Keratinocyte (primary cell): ENCODE measurements at regions not wholly inside any gene's neighbourhood (a gene's known extent, or its start where the extent isn't known, plus 50 kb on each side); places are given as distances from the start of the nearest gene placed in this dataset.

Source experiments
- DNase-seq: peaks from one replicate; pipeline ENCODE4 v3.0.0-alpha.2; 2011; ENCODE audit warnings: low read depth, missing footprints, low spot score
- FAIRE-seq: peaks from 2 replicates; lab custom pipeline; 2011; peaks lifted over from hg19 to GRCh38; lab: Jason Lieb, UNC
- H2AFZ ChIP-seq: 2 replicates; pipeline ENCODE4 v1.6.0; 2012; ENCODE audit warnings: low read length, control low read depth, inconsistent platforms; ENCODE audit not compliant: control insufficient read depth
- H3K27ac ChIP-seq: 2 replicates; pipeline ENCODE4 v1.5.1; 2011; ENCODE audit warnings: low read length; ENCODE audit not compliant: control insufficient read depth, insufficient read depth
- H3K27me3 ChIP-seq: 3 replicates; pipeline ENCODE4 v1.6.0; 2011; ENCODE audit warnings: low read length; ENCODE audit not compliant: control insufficient read depth, insufficient read depth; ENCODE audit errors: extremely low read depth
- H3K36me3 ChIP-seq, 2 experiments: 2 replicates in 1 of 2; 3 replicates in 1 of 2; pipeline ENCODE4 v1.5.1; 2011; ENCODE audit warnings: low read length in 2 of 2, mild to moderate bottlenecking in 1 of 2; ENCODE audit not compliant: control insufficient read depth in 2 of 2, insufficient read depth in 2 of 2; ENCODE audit errors: extremely low read depth in 1 of 2
- H3K4me1 ChIP-seq: 3 replicates; pipeline ENCODE4 v1.5.1; 2011; ENCODE audit warnings: low read length; ENCODE audit not compliant: control insufficient read depth, insufficient read depth; ENCODE audit errors: extremely low read depth
- H3K4me2 ChIP-seq: 3 replicates; pipeline ENCODE4 v1.6.0; 2011; ENCODE audit warnings: low read depth, low read length; ENCODE audit not compliant: control insufficient read depth, insufficient read depth; ENCODE audit errors: extremely low read depth
- H3K4me3 ChIP-seq, 3 experiments: fragments of 200-600 bp in 1 of 3; sonication (generic) in 1 of 3; 2 replicates in 2 of 3; 3 replicates in 1 of 3; pipeline ENCODE4 v1.5.1; 2011 to 2016; ENCODE audit warnings: low read length in 3 of 3, mild to moderate bottlenecking in 3 of 3, control low read depth in 2 of 3, inconsistent platforms in 1 of 3, low read depth in 1 of 3, mixed read lengths in 1 of 3, mixed run types in 1 of 3, moderate library complexity in 1 of 3; ENCODE audit not compliant: control insufficient read depth in 2 of 3, insufficient read depth in 2 of 3; ENCODE audit errors: extremely low read depth in 1 of 3
- H3K79me2 ChIP-seq: 2 replicates; pipeline ENCODE4 v1.6.0; 2012; ENCODE audit warnings: low read length; ENCODE audit not compliant: control insufficient read depth, insufficient read depth
- H3K9ac ChIP-seq: 3 replicates; pipeline ENCODE4 v1.6.0; 2011; ENCODE audit warnings: low read length; ENCODE audit not compliant: control insufficient read depth, insufficient read depth; ENCODE audit errors: extremely low read depth
- H3K9me1 ChIP-seq: 3 replicates; pipeline ENCODE4 v1.6.0; 2011; ENCODE audit warnings: low read length; ENCODE audit not compliant: control insufficient read depth, insufficient read depth; ENCODE audit errors: extremely low read depth
- H3K9me3 ChIP-seq: 2 replicates; pipeline ENCODE4 v1.5.1; 2012; ENCODE audit warnings: low read depth, low read length; ENCODE audit not compliant: control insufficient read depth
- H4K20me1 ChIP-seq: 3 replicates; pipeline ENCODE4 v1.6.0; 2011; ENCODE audit warnings: low read length; ENCODE audit not compliant: control insufficient read depth, insufficient read depth; ENCODE audit errors: extremely low read depth
- EZH2 ChIP-seq: IDR thresholded peaks from one replicate; pipeline ENCODE4 v1.6.1; 2012; ENCODE audit warnings: inconsistent platforms, mild to moderate bottlenecking, low read length, moderate library complexity
- dilution Hi-C: fragments of 300-500 bp; cut with MboI; formaldehyde crosslinking; loops from one replicate; pipeline ENCODE4 v1.7.0; 2020; ENCODE audit warnings: low sequenced_read_pairs; ENCODE audit not compliant: extremely low pct_ligation_motif_present
- TF ChIP-seq, protein P1 (sequence below), 3 experiments: IDR thresholded peaks in 1 of 3; conservative IDR thresholded peaks in 1 of 3; optimal IDR thresholded peaks in 1 of 3; 2 replicates in 2 of 3; 3 replicates in 1 of 3; pipeline versions ENCODE3 to v1.5.1; 2011; ENCODE audit warnings: low read length in 3 of 3, mild to moderate bottlenecking in 3 of 3, moderate library complexity in 2 of 3, control low read depth in 1 of 3, inconsistent platforms in 1 of 3; ENCODE audit not compliant: insufficient read depth in 2 of 3; ENCODE audit errors: extremely low read depth in 1 of 3

DNA sequence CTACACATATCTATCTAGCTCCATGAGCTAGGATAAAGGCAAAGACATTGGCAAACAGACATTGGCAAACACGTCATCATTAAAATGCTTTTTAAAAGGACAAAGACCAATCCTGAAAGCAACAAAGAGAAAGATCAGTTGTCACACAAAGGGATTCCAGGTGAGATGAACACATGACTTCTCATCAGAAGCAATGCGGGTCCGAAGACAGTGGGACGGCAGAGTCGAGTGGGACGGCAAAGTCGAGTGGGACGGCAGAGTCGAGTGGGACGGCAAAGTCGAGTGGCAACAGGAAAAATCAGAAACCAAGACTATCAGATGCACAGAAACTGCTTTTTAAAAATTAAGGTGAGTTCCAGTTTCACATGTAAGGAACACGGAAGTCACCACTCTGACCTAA lies 609.5 kb downstream of the BRD1 start:
- no peaks in the 10 kb centered on the region for H3K27me3 ChIP-seq
- no peaks in the 10 kb centered on the region for H3K9me1 ChIP-seq
- no peak overlapping the region for H3K27ac ChIP-seq
- DNase-seq, result no peak
- H3K4me3 ChIP-seq, result no peak overlapping the region
- dilution Hi-C loops, result no loop called here
- H3K79me2 ChIP-seq, result no peaks in the 10 kb centered on the region
- TF ChIP-seq EZH2, result no peak
- TF ChIP-seq, protein P1, sequence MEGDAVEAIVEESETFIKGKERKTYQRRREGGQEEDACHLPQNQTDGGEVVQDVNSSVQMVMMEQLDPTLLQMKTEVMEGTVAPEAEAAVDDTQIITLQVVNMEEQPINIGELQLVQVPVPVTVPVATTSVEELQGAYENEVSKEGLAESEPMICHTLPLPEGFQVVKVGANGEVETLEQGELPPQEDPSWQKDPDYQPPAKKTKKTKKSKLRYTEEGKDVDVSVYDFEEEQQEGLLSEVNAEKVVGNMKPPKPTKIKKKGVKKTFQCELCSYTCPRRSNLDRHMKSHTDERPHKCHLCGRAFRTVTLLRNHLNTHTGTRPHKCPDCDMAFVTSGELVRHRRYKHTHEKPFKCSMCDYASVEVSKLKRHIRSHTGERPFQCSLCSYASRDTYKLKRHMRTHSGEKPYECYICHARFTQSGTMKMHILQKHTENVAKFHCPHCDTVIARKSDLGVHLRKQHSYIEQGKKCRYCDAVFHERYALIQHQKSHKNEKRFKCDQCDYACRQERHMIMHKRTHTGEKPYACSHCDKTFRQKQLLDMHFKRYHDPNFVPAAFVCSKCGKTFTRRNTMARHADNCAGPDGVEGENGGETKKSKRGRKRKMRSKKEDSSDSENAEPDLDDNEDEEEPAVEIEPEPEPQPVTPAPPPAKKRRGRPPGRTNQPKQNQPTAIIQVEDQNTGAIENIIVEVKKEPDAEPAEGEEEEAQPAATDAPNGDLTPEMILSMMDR (optimal IDR thresholded peaks at IDR 0.05 in 1 of 3, IDR thresholded peaks at IDR 0.05 in 1 of 3, conservative IDR thresholded peaks at IDR 0.05 in 1 of 3; ENCODE audit: extremely low read depth in 1 of 3, insufficient read depth in 2 of 3, low read length in 3 of 3), result no peak
- no peaks in the 10 kb centered on the region for H3K4me1 ChIP-seq
- H3K4me2 ChIP-seq, result no peak overlapping the region
- H4K20me1 ChIP-seq, result no peaks in the 10 kb centered on the region
- peaks cover 6% of the 10 kb centered on the region for H3K9me3 ChIP-seq
- no peaks in the 10 kb centered on the region for H3K36me3 ChIP-seq
- H2AFZ ChIP-seq, result no peak overlapping the region
- H3K9ac ChIP-seq, result no peak overlapping the region
- no peak for FAIRE-seq

- Histone ChIP-seq H3K4me1 (no peaks in the 10 kb centered on the region), H3K9me3 (peaks cover 6% of the 10 kb centered on the region), H2AFZ (no peak overlapping the region), H3K79me2 (no peaks in the 10 kb centered on the region), H3K9me1 (no peaks in the 10 kb centered on the region), H3K9ac (no peak overlapping the region), H3K27ac (no peak overlapping the region), H3K4me2 (no peak overlapping the region), H3K36me3 (no peaks in the 10 kb centered on the region), H3K27me3 (no peaks in the 10 kb centered on the region), H4K20me1 (no peaks in the 10 kb centered on the region), H3K4me3 (no peak overlapping the region)
- FAIRE-seq (no peak), DNase-seq (no peak)
- dilution Hi-C loops, result no loop called here
- TF ChIP-seq, protein P1 (optimal IDR thresholded peaks at IDR 0.05 in 1 of 3, IDR thresholded peaks at IDR 0.05 in 1 of 3, conservative IDR thresholded peaks at IDR 0.05 in 1 of 3; ENCODE audit: extremely low read depth in 1 of 3, insufficient read depth in 2 of 3, low read length in 3 of 3), result no peak
- no peak for TF ChIP-seq EZH2
Measured at GRCh38 chr22:49216579-49216978, 611.1 kb downstream of the BRD1 start.
